NCI-H2227 treated with DMSO at 0.1 percent for 48 hours (cell line): ENCODE measurements at regions not wholly inside any gene's neighbourhood (a gene's known extent, or its start where the extent isn't known, plus 50 kb on each side); places are given as distances from the start of the nearest gene placed in this dataset.

Experiments used
- DNase-seq: peaks from one replicate; lab custom pipeline; 2025; lab: John Stamatoyannopoulos, UW

- no peak for DNase-seq
Observed at GRCh38 chr18:2380101-2380500, 191.2 kb downstream of the METTL4 start.

- no peak for DNase-seq
Observed at GRCh38 chr18:2381539-2381938, 189.8 kb downstream of the METTL4 start.

GRCh38 chr18:2387588-2387987 is 183.7 kb downstream of the METTL4 start:
- no peak for DNase-seq

- DNase-seq = no peak
Observed at GRCh38 chr18:2390158-2390557, 181.1 kb downstream of the METTL4 start.

- no peak for DNase-seq
Observed at GRCh38 chr18:2391470-2391869, 179.8 kb downstream of the METTL4 start.

GRCh38 chr18:2392446-2392845 is 178.9 kb downstream of the METTL4 start:
- no peak for DNase-seq

GRCh38 chr18:2394684-2395083 is 176.6 kb downstream of the METTL4 start:
- DNase-seq = no peak

- DNase-seq = no peak
Observed at GRCh38 chr18:2395427-2396161, 175.7 kb downstream of the METTL4 start.

- DNase-seq = no peak
Observed at GRCh38 chr18:2396162-2396505, 175.2 kb downstream of the METTL4 start.

GRCh38 chr18:2400701-2401196 is 170.6 kb downstream of the METTL4 start:
- no peak for DNase-seq

GRCh38 chr18:2402084-2402483 is 169.2 kb downstream of the METTL4 start:
- no peak for DNase-seq

- DNase-seq = no peak
Observed at GRCh38 chr18:2406544-2406943, 164.8 kb downstream of the METTL4 start.

GRCh38 chr18:2407961-2408360 is 163.3 kb downstream of the METTL4 start:
- no peak for DNase-seq

- DNase-seq = no peak
Observed at GRCh38 chr18:2409906-2410305, 161.4 kb downstream of the METTL4 start.

- no peak for DNase-seq
Observed at GRCh38 chr18:2410688-2411087, 160.6 kb downstream of the METTL4 start.

- no peak for DNase-seq
Observed at GRCh38 chr18:2411381-2411960, 159.8 kb downstream of the METTL4 start.

GRCh38 chr18:2412281-2412680 is 159.0 kb downstream of the METTL4 start:
- no peak for DNase-seq

- DNase-seq = no peak
Observed at GRCh38 chr18:2412996-2413751, 158.1 kb downstream of the METTL4 start.

GRCh38 chr18:2414235-2414634 is 157.1 kb downstream of the METTL4 start:
- no peak for DNase-seq

GRCh38 chr18:2415656-2416055 is 155.6 kb downstream of the METTL4 start:
- DNase-seq = no peak

GRCh38 chr18:2417861-2418610 is 153.3 kb downstream of the METTL4 start:
- no peak for DNase-seq

GRCh38 chr18:2420367-2420766 is 150.9 kb downstream of the METTL4 start:
- no peak for DNase-seq
